Astrocyte (in vitro differentiated cells and primary cell): ENCODE measurements at regions not wholly inside any gene's neighbourhood (a gene's known extent, or its start where the extent isn't known, plus 50 kb on each side); places are given as distances from the start of the nearest gene placed in this dataset.

Experiments
- CTCF ChIP-seq: IDR thresholded peaks from 2 replicates; pipeline ENCODE4 v1.5.1; 2011; ENCODE audit warnings: low read depth, mild to moderate bottlenecking, inconsistent platforms, low read length, moderate library complexity; ENCODE audit not compliant: insufficient read depth
- EZH2 ChIP-seq: IDR thresholded peaks from 2 replicates; pipeline ENCODE4 v1.6.1; 2012; ENCODE audit warnings: mild to moderate bottlenecking, low read length, inconsistent platforms; ENCODE audit not compliant: insufficient read depth

- no peak for TF ChIP-seq EZH2
- TF ChIP-seq CTCF: no peak
Measured at GRCh38 chr4:116877069-116877468, 208.3 kb downstream of the TRAM1L1 start.
